Iris pigment epithelial cell (primary cell): ENCODE measurements at regions not wholly inside any gene's neighbourhood (a gene's known extent, or its start where the extent isn't known, plus 50 kb on each side); places are given as distances from the start of the nearest gene placed in this dataset.
"Not testable (repeated sequence)": the region's sequence is repeated elsewhere in the genome, so short reads cannot be mapped to it uniquely, and the experiment has no call there.

Experiments
- DNase-seq: peaks from one replicate; pipeline ENCODE4 v3.0.0-alpha.2; 2011; ENCODE audit warnings: low read depth

DNA sequence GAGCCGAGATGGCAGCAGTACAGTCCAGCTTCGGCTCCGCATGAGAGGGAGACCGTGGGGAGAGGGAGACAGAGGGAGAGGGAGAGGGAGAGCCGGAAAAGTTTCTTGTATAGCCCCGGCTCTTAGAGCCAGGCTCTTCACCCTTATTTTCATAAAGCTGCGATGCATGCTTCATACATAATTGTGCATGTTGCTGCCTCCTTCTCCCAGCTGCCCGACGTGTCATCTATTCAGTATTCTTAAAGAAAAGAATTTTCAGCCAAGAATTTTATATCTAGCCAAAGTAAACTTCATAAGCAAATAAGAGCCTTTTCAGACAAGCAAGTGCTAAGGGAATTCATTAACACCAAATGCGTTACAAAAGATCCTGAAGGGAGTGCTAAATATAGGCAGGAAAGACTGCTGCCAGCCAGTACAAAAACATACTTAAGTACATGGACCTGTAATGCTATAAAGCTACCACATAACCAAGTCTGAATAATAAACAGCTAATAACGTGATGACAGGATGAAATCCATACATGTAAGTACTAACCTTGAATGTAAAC lies 219.8 kb upstream of the CXADR start:
- not testable (repeated sequence) for DNase-seq

- no peak for DNase-seq
Observed at GRCh38 chr21:17295997-17296396, 216.8 kb upstream of the CXADR start.

GRCh38 chr21:17299576-17299975 lies 213.3 kb upstream of the CXADR start:
- DNase-seq: not testable (repeated sequence)

- DNase-seq: not testable (repeated sequence)
Observed at GRCh38 chr21:17327715-17328114, 185.1 kb upstream of the CXADR start.

DNA sequence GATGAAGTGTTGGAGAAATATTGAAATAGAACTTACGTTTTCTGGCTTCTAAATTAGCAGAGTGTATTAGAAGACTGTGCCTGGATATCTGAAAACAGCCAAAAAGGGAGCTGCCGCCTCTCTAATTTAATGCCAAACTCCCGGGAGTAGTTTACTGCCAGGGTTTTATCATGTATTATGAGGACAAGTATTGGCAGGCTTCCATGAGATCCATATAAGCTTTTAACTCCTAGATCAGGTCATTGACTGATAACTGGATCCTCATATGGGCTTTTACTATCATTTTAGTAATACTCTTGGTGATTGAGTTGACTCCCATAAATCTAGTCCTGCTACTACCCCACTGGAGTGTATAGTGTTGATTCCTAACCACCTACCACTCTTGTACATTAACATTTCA lies 178.4 kb upstream of the CXADR start:
- no peak for DNase-seq

- DNase-seq: no peak
Observed at GRCh38 chr21:17340081-17340480, 172.8 kb upstream of the CXADR start.

DNA sequence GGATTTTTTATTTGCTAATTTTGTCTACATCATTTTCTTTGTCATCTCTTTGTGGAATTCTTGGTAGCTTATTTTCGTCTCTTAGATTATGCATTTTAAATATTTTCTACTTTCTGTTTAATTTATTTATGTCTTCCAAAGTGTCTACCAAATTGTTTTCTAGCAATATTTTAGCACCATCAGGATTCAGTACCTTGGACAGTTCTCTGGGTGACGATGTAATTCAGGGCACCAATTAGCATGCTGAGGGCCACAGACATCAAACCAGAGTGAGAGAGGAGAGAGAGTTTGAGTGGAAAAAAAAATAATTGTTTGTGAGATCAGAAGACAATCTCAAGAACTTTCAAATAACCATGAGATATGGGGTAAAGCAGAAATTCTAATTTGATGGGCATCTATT lies 169.8 kb upstream of the CXADR start:
- peak; percentile 20 for DNase-seq

DNA sequence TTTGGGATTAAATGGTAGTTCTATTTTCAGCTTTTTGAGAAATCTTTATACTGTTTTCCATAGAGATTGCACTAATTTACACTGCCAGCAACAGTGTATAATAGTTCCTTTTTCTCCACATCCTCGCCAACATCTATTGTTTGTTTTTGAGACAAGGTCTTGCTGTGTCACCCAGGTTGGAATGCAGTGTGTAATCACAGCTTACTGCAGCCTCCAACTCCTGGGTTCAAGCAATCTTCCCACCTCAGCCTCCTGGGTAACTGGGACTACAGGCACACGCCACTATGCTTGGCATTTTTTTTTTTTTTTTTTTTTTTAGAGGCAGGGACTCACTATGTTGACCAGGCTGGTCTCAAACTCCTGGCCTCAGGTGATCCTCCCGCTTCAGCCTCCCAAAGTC lies 164.5 kb upstream of the CXADR start:
- no peak for DNase-seq

DNA sequence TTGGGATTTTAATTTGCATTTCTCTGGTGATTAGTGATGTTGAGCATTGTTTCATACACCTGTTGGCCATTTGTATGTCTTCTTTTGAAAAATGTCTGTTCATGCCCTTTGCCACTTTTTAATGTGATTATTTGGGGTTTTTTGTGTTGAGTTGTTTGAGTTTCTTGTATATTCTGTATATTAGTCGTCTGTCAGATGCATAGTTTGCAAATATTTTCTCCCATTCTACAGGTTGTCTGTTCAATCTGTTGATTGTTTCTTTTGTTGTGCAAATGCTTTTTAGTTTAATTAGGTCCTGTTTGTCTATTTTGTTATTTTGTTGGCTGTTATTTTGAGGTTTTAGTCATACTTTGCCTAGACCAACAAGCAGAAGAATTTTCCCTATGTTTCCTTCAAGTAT lies 164.0 kb upstream of the CXADR start:
- DNase-seq: no peak

DNA sequence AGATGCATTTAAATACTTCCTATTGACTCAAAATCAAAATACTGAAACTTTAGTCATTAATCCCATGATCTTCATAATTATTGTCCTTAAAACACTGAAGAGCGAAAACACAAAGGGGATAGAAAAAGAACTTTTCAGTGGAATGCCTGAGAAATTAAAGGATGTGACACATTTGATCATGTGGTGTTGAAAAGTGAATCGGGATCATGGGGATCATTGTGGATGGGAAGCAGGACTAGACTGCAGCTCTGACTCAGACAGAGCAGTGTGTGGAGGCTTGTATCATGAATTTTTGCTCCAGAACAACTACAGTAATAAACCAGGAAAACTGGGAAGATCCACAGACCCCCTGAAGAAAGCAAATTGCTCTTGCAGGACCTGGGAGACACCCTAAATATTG lies 161.1 kb upstream of the CXADR start:
- no peak for DNase-seq

GRCh38 chr21:17352996-17353655 lies 159.7 kb upstream of the CXADR start:
- DNase-seq: no peak

DNA sequence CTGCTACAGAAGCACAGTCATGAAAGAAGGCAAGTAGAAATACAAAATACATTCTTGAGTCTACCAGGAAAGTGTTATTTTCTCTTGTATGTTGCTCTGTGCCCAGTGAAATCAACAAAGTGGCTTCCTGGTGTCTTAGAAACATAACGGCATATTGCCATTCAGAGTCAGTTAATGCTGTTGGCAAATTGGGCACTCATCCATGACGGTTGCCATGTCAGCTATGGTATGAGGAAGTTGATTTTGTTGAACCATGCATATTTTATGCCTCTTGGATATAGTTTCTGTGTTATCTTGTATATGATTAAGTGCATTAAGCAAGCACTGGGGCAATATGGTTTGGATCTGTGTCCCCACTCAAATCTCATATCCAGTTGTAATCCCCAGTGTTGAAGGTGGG lies 153.1 kb upstream of the CXADR start:
- DNase-seq: no peak

- DNase-seq: no peak
Observed at GRCh38 chr21:17368748-17369363, 144.0 kb upstream of the CXADR start.

DNA sequence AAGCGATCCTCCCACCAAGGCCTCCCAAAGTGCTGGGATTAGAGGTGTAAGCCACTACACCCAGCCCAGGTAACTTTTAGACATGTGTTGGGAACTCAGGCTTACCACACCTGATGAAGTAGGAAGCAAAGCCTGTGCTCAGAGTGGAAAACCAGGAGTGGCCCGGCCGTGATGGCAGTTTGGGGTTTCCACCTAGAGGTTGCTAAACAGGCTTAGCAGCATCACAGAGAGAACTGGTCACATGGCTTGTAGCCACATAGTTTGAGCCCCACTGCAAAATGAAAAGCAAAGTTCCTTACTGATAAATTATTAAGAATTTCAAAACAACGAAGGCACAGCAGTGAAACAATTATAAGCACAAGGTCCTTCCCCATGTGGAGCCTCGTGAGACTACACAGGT lies 142.6 kb upstream of the CXADR start:
- no peak for DNase-seq

- no peak for DNase-seq
Observed at GRCh38 chr21:17370916-17371315, 141.9 kb upstream of the CXADR start.

- peak; percentile 81 for DNase-seq
Observed at GRCh38 chr21:17371450-17371849, 141.4 kb upstream of the CXADR start.

DNA sequence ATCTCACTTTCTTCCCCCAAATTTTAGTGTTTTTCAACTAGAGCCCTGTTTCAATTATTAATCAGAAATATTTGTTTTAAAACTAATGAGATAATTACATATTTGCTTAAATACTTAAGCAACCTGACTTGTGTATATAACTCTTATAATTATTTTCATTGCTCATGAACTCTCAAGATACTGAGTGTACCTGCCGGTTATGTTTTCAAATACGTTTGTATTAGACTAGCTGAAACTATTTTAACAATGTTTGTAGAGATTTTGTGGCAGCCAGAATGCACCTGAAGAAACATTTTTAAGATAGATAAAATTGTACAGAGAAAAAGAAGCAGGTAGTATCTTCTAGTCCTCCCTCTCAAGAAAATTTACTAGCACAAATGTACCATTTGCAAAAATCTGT lies 140.6 kb upstream of the CXADR start:
- no peak for DNase-seq

DNA sequence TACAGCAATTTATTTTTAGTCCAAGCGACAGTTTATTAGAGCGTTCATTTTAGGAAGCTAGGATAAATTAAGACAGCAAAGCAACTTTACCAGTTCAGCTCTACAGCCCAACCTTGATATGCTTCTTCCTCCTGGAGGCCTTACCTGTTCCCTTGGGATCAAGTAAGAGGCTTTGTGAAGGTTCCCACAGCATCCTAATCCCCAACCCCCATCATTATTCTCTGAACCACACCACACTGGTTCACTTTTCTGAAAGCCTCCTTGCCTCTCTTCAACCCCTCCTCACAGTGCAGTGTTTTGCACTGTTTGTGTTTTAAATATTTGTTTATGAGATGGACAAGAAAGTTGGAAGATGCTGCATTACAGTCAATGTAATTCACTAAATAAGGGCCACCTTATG lies 126.3 kb upstream of the CXADR start:
- no peak for DNase-seq

- DNase-seq: peak; percentile 53
Observed at GRCh38 chr21:17387030-17387617, 125.7 kb upstream of the CXADR start.

GRCh38 chr21:17388226-17388625 lies 124.6 kb upstream of the CXADR start:
- DNase-seq: no peak

DNA sequence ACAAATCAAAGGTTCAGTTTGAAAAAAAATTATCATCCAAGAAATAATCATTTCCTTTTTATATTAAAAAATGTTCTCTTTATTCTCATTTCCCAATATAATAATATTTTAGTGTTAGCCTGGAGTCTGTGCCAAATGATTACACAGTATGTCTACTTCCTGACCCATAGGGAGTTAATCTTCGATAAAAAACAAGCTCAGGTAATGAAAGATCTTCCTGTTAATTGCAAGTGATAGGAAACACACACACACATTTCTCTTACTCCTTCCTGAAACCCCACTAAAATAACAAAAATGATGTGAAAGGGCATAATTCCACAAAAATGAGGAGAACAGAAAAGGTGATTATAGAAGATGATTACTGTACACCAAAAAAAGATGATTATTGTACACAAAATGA lies 123.5 kb upstream of the CXADR start:
- no peak for DNase-seq

GRCh38 chr21:17390569-17390968 lies 122.3 kb upstream of the CXADR start:
- DNase-seq: peak; percentile 21

DNA sequence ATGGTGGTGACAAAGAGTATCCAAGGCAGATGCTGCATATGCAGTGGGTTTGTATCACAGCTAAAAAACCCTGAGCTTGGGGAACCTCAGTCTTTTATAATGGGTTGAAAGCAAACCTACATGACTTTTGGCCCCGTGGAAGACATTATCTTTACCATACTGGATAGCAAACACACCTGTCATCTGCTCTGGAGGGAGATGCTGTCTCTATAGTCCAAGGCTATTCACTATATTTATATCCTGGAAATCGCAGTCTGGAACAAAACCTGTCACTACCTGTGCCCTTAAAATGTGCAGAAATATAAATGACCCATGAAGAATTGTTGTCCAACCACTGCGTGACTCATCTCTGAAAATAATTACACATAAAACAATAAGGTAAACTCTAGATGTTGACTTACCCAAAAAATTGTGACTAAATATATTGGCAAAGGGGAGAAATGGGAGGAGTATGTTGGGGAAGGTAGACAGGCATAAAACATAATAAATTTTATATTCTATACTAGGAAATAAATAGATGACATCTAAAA lies 121.0 kb upstream of the CXADR start:
- no peak for DNase-seq
